IMR-90 (cell line): ENCODE measurements at regions not wholly inside any gene's neighbourhood (a gene's known extent, or its start where the extent isn't known, plus 50 kb on each side); places are given as distances from the start of the nearest gene placed in this dataset.

ENCODE experiments used
- ATAC-seq: fragments of 200-7000 bp; cut with Tn5 transposase; 2 replicates; pipeline ENCODE4 v1.9.1; 2020; ENCODE audit warnings: low read depth, mild to moderate bottlenecking, moderate library complexity
- BruUV-seq: library from RNA; stranded (reverse); fragments of 400-500 nt; replicated peaks from 2 replicates; lab custom pipeline; 2021; lab: Mats Ljungman, UMichigan
- CTCF ChIA-PET: fragments of 300-600 bp; formaldehyde crosslinking; extraction: SDS; loops from one replicate; lab custom pipeline; 2021; ENCODE audit warnings: antibody characterized with exemption; lab: Yijun Ruan, JAX
- POLR2A ChIA-PET: fragments of 300-600 bp; sonication (Branson Sonifier 250); formaldehyde crosslinking; loops from one replicate; lab custom pipeline; 2022; ENCODE audit warnings: antibody characterized with exemption; ENCODE audit not compliant: unreplicated experiment; lab: Charles Lee
- DNase-seq: peaks from one replicate; pipeline ENCODE4 v3.0.0; 2013
- H2AFZ ChIP-seq: replicated peaks from 2 replicates; pipeline ENCODE3; 2013; ENCODE audit warnings: low read length, mild to moderate bottlenecking; ENCODE audit not compliant: poor library complexity
- H2AK5ac ChIP-seq: 2 replicates; pipeline ENCODE4 v1.6.1; 2013; ENCODE audit warnings: low read depth, low read length, inconsistent platforms
- H2AK9ac ChIP-seq: replicated peaks from 2 replicates; pipeline ENCODE3; 2013; ENCODE audit warnings: mild to moderate bottlenecking, low read depth, low read length, moderate library complexity; ENCODE audit not compliant: poor library complexity
- H2BK120ac ChIP-seq: 2 replicates; pipeline ENCODE4 v1.6.1; 2013; ENCODE audit warnings: low read depth, low read length, inconsistent platforms
- H2BK15ac ChIP-seq: 3 replicates; pipeline ENCODE4 v1.6.1; 2013; ENCODE audit warnings: low read depth, low read length, inconsistent platforms
- H2BK20ac ChIP-seq: 2 replicates; pipeline ENCODE4 v1.6.1; 2013; ENCODE audit warnings: low read depth, mild to moderate bottlenecking, inconsistent platforms, low read length, moderate library complexity
- H2BK5ac ChIP-seq: 2 replicates; pipeline ENCODE4 v1.6.1; 2013; ENCODE audit warnings: mild to moderate bottlenecking, low read depth, low read length, inconsistent platforms; ENCODE audit not compliant: poor library complexity, severe bottlenecking
- H3K14ac ChIP-seq: replicated peaks from 2 replicates; pipeline ENCODE4 v1.6.1; 2013; ENCODE audit warnings: low read depth, low read length, inconsistent platforms
- H3K18ac ChIP-seq: 2 replicates; pipeline ENCODE4 v1.6.1; 2013; ENCODE audit warnings: low read depth, low read length, control low read depth
- H3K23ac ChIP-seq: 2 replicates; pipeline ENCODE4 v1.6.1; 2013; ENCODE audit warnings: low read depth, low read length, inconsistent platforms
- H3K27ac ChIP-seq: 2 replicates; pipeline ENCODE4 v1.5.1; 2013; ENCODE audit warnings: mild to moderate bottlenecking, control low read depth, low read length; ENCODE audit not compliant: insufficient read depth
- H3K27me3 ChIP-seq: 2 replicates; pipeline ENCODE4 v1.6.1; 2013; ENCODE audit warnings: low read length; ENCODE audit not compliant: control insufficient read depth, insufficient read depth
- H3K36me3 ChIP-seq: 2 replicates; pipeline ENCODE4 v1.6.1; 2013; ENCODE audit warnings: low read length, mixed read lengths; ENCODE audit not compliant: control insufficient read depth, insufficient read depth
- H3K4ac ChIP-seq: 2 replicates; pipeline ENCODE4 v1.6.1; 2013; ENCODE audit warnings: low read depth, low read length, inconsistent platforms
- H3K4me1 ChIP-seq: 2 replicates; pipeline ENCODE4 v1.6.1; 2013; ENCODE audit warnings: low read length, mixed read lengths; ENCODE audit not compliant: control insufficient read depth, insufficient read depth
- H3K4me2 ChIP-seq: 2 replicates; pipeline ENCODE4 v1.6.1; 2013; ENCODE audit warnings: low read depth, mild to moderate bottlenecking, control low read depth, low read length, moderate library complexity
- H3K4me3 ChIP-seq: 2 replicates; pipeline ENCODE4 v1.5.1; 2013; ENCODE audit warnings: low read depth, mild to moderate bottlenecking, control low read depth, low read length, moderate library complexity; ENCODE audit not compliant: insufficient read depth
- H3K56ac ChIP-seq: 2 replicates; pipeline ENCODE4 v1.6.1; 2013; ENCODE audit warnings: low read length, inconsistent platforms; ENCODE audit not compliant: insufficient read depth; ENCODE audit errors: extremely low read depth
- H3K79me1 ChIP-seq, 2 experiments: 2 replicates each; pipeline ENCODE4 v1.6.1; 2013; ENCODE audit warnings: low read length in 2 of 2, inconsistent platforms in 1 of 2, low read depth in 1 of 2
- H3K9ac ChIP-seq: 2 replicates; pipeline ENCODE4 v1.6.1; 2013; ENCODE audit warnings: low read depth, low read length, control low read depth
- H3K9me1 ChIP-seq: 2 replicates; pipeline ENCODE4 v1.6.1; 2013; ENCODE audit warnings: low read length, inconsistent platforms; ENCODE audit not compliant: insufficient read depth
- H3K9me3 ChIP-seq: 2 replicates; pipeline ENCODE4 v1.6.1; 2013; ENCODE audit warnings: low read length; ENCODE audit not compliant: control insufficient read depth, insufficient read depth
- H4K20me1 ChIP-seq: 2 replicates; pipeline ENCODE4 v1.6.1; 2013; ENCODE audit warnings: low read length, inconsistent platforms; ENCODE audit not compliant: insufficient read depth
- H4K5ac ChIP-seq: 2 replicates; pipeline ENCODE4 v1.6.1; 2013; ENCODE audit warnings: mild to moderate bottlenecking, low read depth, low read length, control low read depth
- H4K8ac ChIP-seq, 2 experiments: 2 replicates each; pipeline ENCODE4 v1.6.1; 2013; ENCODE audit warnings: low read depth in 2 of 2, low read length in 2 of 2, control low read depth in 1 of 2, inconsistent platforms in 1 of 2
- H4K91ac ChIP-seq: 2 replicates; pipeline ENCODE4 v1.6.1; 2013; ENCODE audit warnings: low read depth, low read length, inconsistent platforms; ENCODE audit not compliant: insufficient read depth
- CHD1 ChIP-seq: IDR thresholded peaks from 2 replicates; pipeline ENCODE4 v1.6.1; 2012; ENCODE audit warnings: low read depth, low read length, improper control_type of control experiment
- CTCF ChIP-seq: conservative IDR thresholded peaks from 2 replicates; pipeline ENCODE4 v1.5.1; 2012; ENCODE audit warnings: mild to moderate bottlenecking, low read depth, low read length, improper control_type of control experiment
- ELK1 ChIP-seq: fragments of 150-350 bp; IDR thresholded peaks from 2 replicates; pipeline ENCODE4 v1.6.1; 2016; ENCODE audit warnings: low read depth, mild to moderate bottlenecking, low read length, moderate library complexity, borderline replicate concordance
- FOS ChIP-seq: fragments of 150-350 bp; IDR thresholded peaks from 2 replicates; pipeline ENCODE4 v1.6.1; 2016; ENCODE audit warnings: low read depth, low read length
- MAFK ChIP-seq: IDR thresholded peaks from 2 replicates; pipeline ENCODE4 v1.6.1; 2012; ENCODE audit warnings: low read depth, low read length, improper control_type of control experiment
- MAZ ChIP-seq: IDR thresholded peaks from 2 replicates; pipeline ENCODE4 v1.6.1; 2012; ENCODE audit warnings: low read depth, mild to moderate bottlenecking, low read length, improper control_type of control experiment, moderate library complexity, borderline replicate concordance
- MXI1 ChIP-seq: IDR thresholded peaks from 2 replicates; pipeline ENCODE4 v1.6.1; 2012; ENCODE audit warnings: low read depth, mild to moderate bottlenecking, low read length, moderate library complexity, borderline replicate concordance
- POLR2A ChIP-seq: IDR thresholded peaks from 2 replicates; pipeline ENCODE4 v1.6.1; 2012; ENCODE audit warnings: mild to moderate bottlenecking, low read depth, low read length
- RFX5 ChIP-seq: IDR thresholded peaks from 2 replicates; pipeline ENCODE4 v1.8.0; 2012; ENCODE audit warnings: low read depth, mild to moderate bottlenecking, low read length, moderate library complexity
- SMC3 ChIP-seq: fragments of 150-350 bp; IDR thresholded peaks from 2 replicates; pipeline ENCODE4 v1.6.1; 2016; ENCODE audit warnings: low read depth, mild to moderate bottlenecking, antibody characterized with exemption, low read length, moderate library complexity
- WGBS, 2 experiments: methylation state at CpG; one replicate each; pipeline versions ENCODE4 v1.1.5 to v1.1.7; 2013; ENCODE audit warnings: missing lambda C conversion rate in 2 of 2; ENCODE audit not compliant: insufficient read length in 1 of 2; ENCODE audit errors: extremely low coverage in 2 of 2; 5-methylcytosine and 5-hydroxymethylcytosine counted together
- dilution Hi-C: fragments of 300-500 bp; cut with HindIII; formaldehyde crosslinking; loops from one replicate; pipeline ENCODE4 v1.14.3; 2018; ENCODE audit warnings: low sequenced_read_pairs; ENCODE audit not compliant: unreplicated experiment
- in situ Hi-C: fragments of 300-500 bp; cut with MboI; formaldehyde crosslinking; loops from 3 replicates; pipeline ENCODE4 v1.14.3; 2019; ENCODE audit warnings: low sequenced_read_pairs, inconsistent platforms, mixed read lengths
- intact Hi-C: fragments of 100-400 bp; cut with micrococcal nuclease; formaldehyde crosslinking; loops from 2 replicates; pipeline ENCODE4 v1.10.0; 2022

- dilution Hi-C loops, result no loop called here
Measured at GRCh38 chr6:166236596-166236995, 68.9 kb upstream of the TBXT start.

More at GRCh38 chr6:166236596-166236995, 68.9 kb upstream of the TBXT start:
- Histone ChIP-seq H3K56ac (no peak overlapping the region), H2AK9ac (no peak overlapping the region), H2BK15ac (no peak overlapping the region), H3K4me3 (no peak overlapping the region), H4K91ac (no peak overlapping the region), H3K79me1 (no peaks in the 10 kb centered on the region), H3K14ac (no peak overlapping the region), H3K23ac (no peak overlapping the region), H2AK5ac (no peak overlapping the region), H3K4ac (no peak overlapping the region), H3K18ac (no peak overlapping the region), H3K4me1 (no peaks in the 10 kb centered on the region), H3K9ac (no peak overlapping the region), H4K8ac (no peak overlapping the region), H4K20me1 (no peaks in the 10 kb centered on the region), H2BK5ac (no peak overlapping the region), H2BK120ac (no peak overlapping the region), H3K4me2 (no peak overlapping the region), H3K27ac (no peak overlapping the region), H2AFZ (no peak overlapping the region), H3K9me1 (no peaks in the 10 kb centered on the region), H4K5ac (no peak overlapping the region), H3K27me3 (peaks cover 20% of the 10 kb centered on the region), H3K9me3 (no peaks in the 10 kb centered on the region), H2BK20ac (no peak overlapping the region), H3K36me3 (no peaks in the 10 kb centered on the region)
- no peak for ATAC-seq
- TF ChIP-seq SMC3 (no peak), CTCF (no peak), RFX5 (no peak), CHD1 (no peak), ELK1 (no peak), FOS (no peak), POLR2A (no peak), MXI1 (no peak), MAFK (no peak), MAZ (no peak)
- DNase-seq, result no peak
- CTCF ChIA-PET, result no interaction called here
- intact Hi-C loops (no loop called here), in situ Hi-C loops (no loop called here)
- no TSS peak for BruUV-seq
- POLR2A ChIA-PET, result no interaction called here
- 82% methylated on average over 9 of the region's 13 CpGs; no CpG with 5 or more reads in 1 of the 2 experiments for WGBS, 2 experiments
